MV-4-11 (cell line): ENCODE measurements at regions not wholly inside any gene's neighbourhood (a gene's known extent, or its start where the extent isn't known, plus 50 kb on each side); places are given as distances from the start of the nearest gene placed in this dataset.

Experiments used
- DNase-seq: peaks from one replicate; lab custom pipeline; 2025; lab: John Stamatoyannopoulos, UW

GRCh38 chr14:58846682-58847465 lies 209.1 kb downstream of the DACT1 start:
- DNase-seq: no peak

GRCh38 chr14:58848365-58848764 lies 210.6 kb downstream of the DACT1 start:
- no peak for DNase-seq

GRCh38 chr14:58849601-58850000 lies 211.8 kb downstream of the DACT1 start:
- no peak for DNase-seq

GRCh38 chr14:58850011-58850410 lies 212.2 kb downstream of the DACT1 start:
- DNase-seq: no peak

- DNase-seq: no peak
Observed at GRCh38 chr14:58861586-58861985, 223.8 kb downstream of the DACT1 start.

GRCh38 chr14:58862416-58863160 lies 224.8 kb downstream of the DACT1 start:
- no peak for DNase-seq

GRCh38 chr14:58863661-58864345 lies 226.0 kb downstream of the DACT1 start:
- DNase-seq: no peak

- no peak for DNase-seq
Observed at GRCh38 chr14:58864751-58865513, 227.2 kb downstream of the DACT1 start.

GRCh38 chr14:58865514-58866281 lies 227.9 kb downstream of the DACT1 start:
- no peak for DNase-seq

- DNase-seq: peak; percentile 26
Observed at GRCh38 chr14:58866391-58866790, 228.6 kb downstream of the DACT1 start.

GRCh38 chr14:58870961-58871360 lies 233.2 kb downstream of the DACT1 start:
- no peak for DNase-seq

GRCh38 chr14:58871573-58871972 lies 233.8 kb downstream of the DACT1 start:
- no peak for DNase-seq

GRCh38 chr14:58872061-58872460 lies 234.3 kb downstream of the DACT1 start:
- DNase-seq: no peak

GRCh38 chr14:58873228-58873953 lies 235.6 kb downstream of the DACT1 start:
- no peak for DNase-seq

GRCh38 chr14:58875613-58876012 lies 237.9 kb downstream of the DACT1 start:
- no peak for DNase-seq

- DNase-seq: no peak
Observed at GRCh38 chr14:58876608-58877007, 238.8 kb downstream of the DACT1 start.

GRCh38 chr14:58878439-58879139 lies 240.8 kb downstream of the DACT1 start:
- DNase-seq: no peak

GRCh38 chr14:58881433-58881832 lies 243.7 kb downstream of the DACT1 start:
- no peak for DNase-seq

- DNase-seq: no peak
Observed at GRCh38 chr14:58882577-58883018, 244.8 kb downstream of the DACT1 start.

GRCh38 chr14:58884442-58884841 lies 246.7 kb downstream of the DACT1 start:
- no peak for DNase-seq
